Mesothelial cell of epicardium (in vitro differentiated cells): ENCODE measurements at regions not wholly inside any gene's neighbourhood (a gene's known extent, or its start where the extent isn't known, plus 50 kb on each side); places are given as distances from the start of the nearest gene placed in this dataset.

ENCODE experiments used
- DNase-seq, 2 experiments: peaks; one replicate each; pipeline ENCODE4 v3.0.0; 2021; ENCODE audit warnings: low spot score in 2 of 2; ENCODE audit not compliant: unreplicated experiment in 2 of 2
- H3K27ac Mint-ChIP-seq: 2 replicates; pipeline ENCODE4 v1.8.0; 2021; ENCODE audit warnings: mixed read lengths
- H3K27me3 Mint-ChIP-seq: 2 replicates; pipeline ENCODE4 v1.8.0; 2021; ENCODE audit warnings: low read depth, mixed read lengths
- H3K36me3 Mint-ChIP-seq: 2 replicates; pipeline ENCODE4 v1.8.0; 2021; ENCODE audit warnings: mixed read lengths
- H3K4me1 Mint-ChIP-seq: 2 replicates; pipeline ENCODE4 v1.8.0; 2021; ENCODE audit warnings: mixed read lengths
- H3K4me3 Mint-ChIP-seq: 2 replicates; pipeline ENCODE4 v1.8.0; 2021; ENCODE audit warnings: mild to moderate bottlenecking, moderate library complexity, mixed read lengths
- H3K9me3 Mint-ChIP-seq: 2 replicates; pipeline ENCODE4 v1.8.0; 2021; ENCODE audit warnings: mixed read lengths
- TF ChIP-seq, protein P1 (sequence below): fragments of 200-600 bp; sonication (generic); IDR thresholded peaks from one replicate; pipeline ENCODE4 v1.5.0; 2021; ENCODE audit warnings: antibody characterized with exemption; ENCODE audit not compliant: unreplicated experiment

DNA sequence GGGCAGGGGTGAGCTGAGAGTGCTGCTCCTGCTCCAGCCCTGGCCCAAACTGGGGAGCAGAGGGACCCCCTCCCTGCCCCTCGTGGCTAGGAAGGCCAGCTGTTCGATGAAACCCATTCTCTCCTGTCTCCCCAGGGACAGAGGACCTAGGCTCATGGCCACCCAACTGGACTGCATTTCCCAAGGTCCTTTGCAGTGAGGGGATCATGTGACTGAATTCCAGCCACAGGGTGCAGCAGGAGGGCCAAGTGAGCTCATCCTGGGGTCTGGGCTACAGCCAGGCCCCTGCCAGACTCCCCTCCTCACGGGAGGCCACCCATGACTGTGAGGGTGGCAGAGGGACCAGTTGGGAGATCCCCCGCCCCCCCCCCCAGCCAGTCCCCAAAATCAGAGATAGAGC, 777.6 kb downstream of the TBC1D22A start:
- peaks cover 69% of the 10 kb centered on the region for H3K9me3 Mint-ChIP-seq
- H3K4me1 Mint-ChIP-seq: no peaks in the 10 kb centered on the region
- no peaks in the 10 kb centered on the region for H3K36me3 Mint-ChIP-seq
- DNase-seq: no peak
- no peak overlapping the region for H3K4me3 Mint-ChIP-seq
- no peaks in the 10 kb centered on the region for H3K27me3 Mint-ChIP-seq
- TF ChIP-seq, protein P1, sequence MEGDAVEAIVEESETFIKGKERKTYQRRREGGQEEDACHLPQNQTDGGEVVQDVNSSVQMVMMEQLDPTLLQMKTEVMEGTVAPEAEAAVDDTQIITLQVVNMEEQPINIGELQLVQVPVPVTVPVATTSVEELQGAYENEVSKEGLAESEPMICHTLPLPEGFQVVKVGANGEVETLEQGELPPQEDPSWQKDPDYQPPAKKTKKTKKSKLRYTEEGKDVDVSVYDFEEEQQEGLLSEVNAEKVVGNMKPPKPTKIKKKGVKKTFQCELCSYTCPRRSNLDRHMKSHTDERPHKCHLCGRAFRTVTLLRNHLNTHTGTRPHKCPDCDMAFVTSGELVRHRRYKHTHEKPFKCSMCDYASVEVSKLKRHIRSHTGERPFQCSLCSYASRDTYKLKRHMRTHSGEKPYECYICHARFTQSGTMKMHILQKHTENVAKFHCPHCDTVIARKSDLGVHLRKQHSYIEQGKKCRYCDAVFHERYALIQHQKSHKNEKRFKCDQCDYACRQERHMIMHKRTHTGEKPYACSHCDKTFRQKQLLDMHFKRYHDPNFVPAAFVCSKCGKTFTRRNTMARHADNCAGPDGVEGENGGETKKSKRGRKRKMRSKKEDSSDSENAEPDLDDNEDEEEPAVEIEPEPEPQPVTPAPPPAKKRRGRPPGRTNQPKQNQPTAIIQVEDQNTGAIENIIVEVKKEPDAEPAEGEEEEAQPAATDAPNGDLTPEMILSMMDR: no peak
- H3K27ac Mint-ChIP-seq: no peak overlapping the region

DNA sequence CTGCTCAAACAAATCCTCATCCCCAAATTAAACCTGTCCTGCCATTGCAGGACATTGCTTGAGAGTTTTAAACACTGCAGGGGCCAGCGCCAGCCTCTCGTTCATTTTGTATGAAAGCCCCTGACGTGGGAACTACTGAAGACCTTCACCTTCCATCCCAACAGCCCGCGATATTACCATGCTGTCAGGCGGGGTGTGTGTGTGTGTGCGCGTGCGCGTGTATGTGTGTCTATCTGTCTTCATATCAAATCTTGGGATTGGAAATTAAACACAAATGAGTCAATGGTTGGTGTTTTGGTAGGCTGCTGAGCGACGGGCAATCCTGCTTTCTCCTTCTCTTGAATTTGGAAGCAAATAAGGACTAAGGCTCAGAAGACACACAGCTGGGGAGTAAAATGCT, 776.9 kb downstream of the TBC1D22A start:
- no peak for DNase-seq
- H3K36me3 Mint-ChIP-seq: no peaks in the 10 kb centered on the region
- peaks cover 68% of the 10 kb centered on the region for H3K9me3 Mint-ChIP-seq
- no peaks in the 10 kb centered on the region for H3K4me1 Mint-ChIP-seq
- TF ChIP-seq, protein P1: no peak
- no peaks in the 10 kb centered on the region for H3K27me3 Mint-ChIP-seq
- no peak overlapping the region for H3K27ac Mint-ChIP-seq
- H3K4me3 Mint-ChIP-seq: no peak overlapping the region

DNA sequence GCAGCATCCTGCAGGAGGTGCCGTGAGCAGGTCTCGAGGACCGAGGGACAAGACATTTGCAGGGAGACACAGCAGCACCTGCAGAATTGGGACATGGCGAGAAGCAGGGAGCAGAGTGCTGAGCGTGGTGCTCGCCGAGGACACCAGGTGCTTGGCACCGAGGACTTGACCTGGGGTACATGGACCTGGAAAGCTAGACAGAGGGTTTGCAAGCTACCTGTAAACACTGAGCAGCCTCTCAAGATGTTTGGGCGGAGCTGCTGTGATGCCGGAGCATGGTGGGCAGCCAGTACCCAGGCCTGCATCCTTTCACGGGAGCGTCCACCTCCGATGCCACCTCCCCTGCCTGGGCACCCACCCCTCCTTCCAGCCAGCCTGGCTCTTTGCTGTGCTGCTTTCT, 773.2 kb downstream of the TBC1D22A start:
- H3K27ac Mint-ChIP-seq: no peak overlapping the region
- H3K36me3 Mint-ChIP-seq: peaks cover 2% of the 10 kb centered on the region
- H3K4me3 Mint-ChIP-seq: no peak overlapping the region
- no peaks in the 10 kb centered on the region for H3K4me1 Mint-ChIP-seq
- H3K27me3 Mint-ChIP-seq: no peaks in the 10 kb centered on the region
- DNase-seq: no peak
- peaks cover 66% of the 10 kb centered on the region for H3K9me3 Mint-ChIP-seq
- TF ChIP-seq, protein P1: no peak

DNA sequence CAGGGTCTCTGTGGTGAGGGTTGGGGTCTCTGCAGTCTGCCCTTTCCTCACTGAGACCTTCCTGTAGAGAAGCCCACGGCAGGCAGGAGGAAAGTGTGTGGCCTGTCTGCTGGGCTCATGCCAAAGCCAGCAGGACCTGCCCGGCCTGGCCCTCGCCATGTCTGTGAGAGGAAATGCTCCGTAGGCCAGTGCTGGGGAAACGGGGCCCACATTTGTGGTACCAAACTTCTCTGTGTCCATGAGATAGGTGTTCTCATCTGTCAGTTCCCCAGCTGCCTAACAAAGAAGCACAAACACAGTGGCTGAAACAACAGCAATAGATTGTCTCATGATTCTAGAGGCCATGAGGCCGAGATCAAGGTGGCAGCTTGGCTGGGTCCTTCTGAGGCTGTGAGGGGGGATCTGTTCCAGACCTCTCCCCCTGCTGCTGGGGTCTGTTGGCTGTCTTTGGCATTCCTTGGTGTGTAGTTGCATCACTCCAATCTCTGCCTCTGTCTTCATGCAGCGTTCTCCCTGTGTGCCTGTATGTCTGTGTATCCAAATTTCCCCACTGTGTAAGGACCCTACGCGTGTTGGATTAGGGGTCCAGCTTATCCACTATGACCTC, 772.5 kb downstream of the TBC1D22A start:
- H3K9me3 Mint-ChIP-seq: peaks cover 66% of the 10 kb centered on the region
- H3K27me3 Mint-ChIP-seq: no peaks in the 10 kb centered on the region
- H3K4me1 Mint-ChIP-seq: no peaks in the 10 kb centered on the region
- H3K4me3 Mint-ChIP-seq: no peak overlapping the region
- DNase-seq: no peak
- H3K27ac Mint-ChIP-seq: no peak overlapping the region
- peaks cover 2% of the 10 kb centered on the region for H3K36me3 Mint-ChIP-seq
- TF ChIP-seq, protein P1: no peak

DNA sequence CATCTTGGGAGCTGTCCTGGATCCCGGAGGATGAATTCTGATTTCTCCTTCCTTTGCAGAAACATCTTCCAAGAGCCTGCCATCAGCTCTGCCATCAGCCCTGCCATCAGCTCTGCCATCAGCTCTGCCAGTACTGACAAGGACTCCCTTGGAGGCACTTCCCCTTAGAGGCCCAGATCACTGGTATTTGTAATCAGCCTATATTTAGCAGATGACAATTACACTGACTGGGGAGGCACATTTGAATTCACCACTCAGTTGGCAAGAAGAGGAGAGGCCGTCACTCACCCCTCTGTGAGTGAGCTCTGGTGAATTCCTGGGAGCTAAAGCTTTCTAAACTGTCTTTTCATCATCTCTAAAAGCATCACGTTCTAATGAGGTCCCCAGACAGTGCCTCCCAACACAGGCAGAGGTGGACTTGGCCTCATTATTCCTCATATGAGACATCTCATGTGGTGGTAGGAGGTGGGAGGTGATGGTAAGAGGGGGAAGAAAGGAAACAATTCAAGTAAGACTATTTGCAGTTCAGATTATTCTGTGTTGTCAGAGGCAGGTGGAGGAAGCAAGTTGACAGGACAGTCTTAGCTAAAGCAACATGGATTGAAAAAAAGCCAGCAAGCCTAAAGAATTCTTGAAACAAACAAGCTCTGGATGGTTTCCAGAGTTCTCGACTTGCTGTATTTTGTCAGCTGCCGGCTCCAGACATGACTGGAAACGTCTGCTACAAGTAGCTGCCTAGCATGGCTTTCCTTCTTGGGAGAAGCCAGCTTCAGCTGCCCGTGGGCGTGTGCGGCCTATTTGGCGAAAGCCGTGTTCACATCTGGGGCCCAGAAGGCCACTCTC, 771.7 kb downstream of the TBC1D22A start:
- no peak for DNase-seq
- Mint-ChIP-seq H3K9me3 (peaks cover 62% of the 10 kb centered on the region), H3K4me3 (no peak overlapping the region), H3K36me3 (peaks cover 2% of the 10 kb centered on the region), H3K27me3 (no peaks in the 10 kb centered on the region), H3K4me1 (no peaks in the 10 kb centered on the region), H3K27ac (no peak overlapping the region)
- TF ChIP-seq, protein P1: no peak
